NB4 (cell line): ENCODE measurements at regions not wholly inside any gene's neighbourhood (a gene's known extent, or its start where the extent isn't known, plus 50 kb on each side); places are given as distances from the start of the nearest gene placed in this dataset.

Source experiments
- CTCF ChIP-seq: IDR thresholded peaks from one replicate; pipeline ENCODE4 v1.5.1; 2012; ENCODE audit warnings: low read depth, low read length
- MAX ChIP-seq: IDR thresholded peaks from 2 replicates; pipeline ENCODE4 v1.6.1; 2011; ENCODE audit warnings: low read depth, low read length
- MYC ChIP-seq: IDR thresholded peaks from 2 replicates; pipeline ENCODE4 v1.6.1; 2011; ENCODE audit warnings: low read depth, low read length
- POLR2A ChIP-seq: IDR thresholded peaks from 2 replicates; pipeline ENCODE4 v1.6.1; 2011; ENCODE audit warnings: mild to moderate bottlenecking; ENCODE audit not compliant: insufficient read length; ENCODE audit errors: extremely low read depth

- TF ChIP-seq CTCF (no peak), MAX (no peak), POLR2A (no peak), MYC (no peak)
These were observed 67.7 kb downstream of the CPN2 start for GRCh38 chr3:194283221-194284006.
